Fibroblast of lung (primary cell): ENCODE measurements at regions not wholly inside any gene's neighbourhood (a gene's known extent, or its start where the extent isn't known, plus 50 kb on each side); places are given as distances from the start of the nearest gene placed in this dataset.

Experiments
- DNase-seq, 2 donors: peaks; one replicate each; pipeline versions ENCODE4 v3.0.0 to v3.0.0-alpha.2; 2010; ENCODE audit warnings: low read depth in 2 of 2
- H2AFZ ChIP-seq: 2 replicates; pipeline ENCODE4 v1.5.1; 2012; ENCODE audit warnings: low read length, control low read depth, inconsistent platforms
- H3K27ac ChIP-seq: 2 replicates; pipeline ENCODE4 v1.5.1; 2011; ENCODE audit warnings: low read length, control low read depth; ENCODE audit not compliant: insufficient read depth
- H3K27me3 ChIP-seq: 2 replicates; pipeline ENCODE4 v1.5.1; 2011; ENCODE audit warnings: mild to moderate bottlenecking, low read length; ENCODE audit not compliant: control insufficient read depth, insufficient read depth
- H3K36me3 ChIP-seq: 2 replicates; pipeline ENCODE4 v1.5.1; 2011; ENCODE audit warnings: low read length; ENCODE audit not compliant: control insufficient read depth, insufficient read depth
- H3K4me1 ChIP-seq: 2 replicates; pipeline ENCODE4 v1.5.1; 2011; ENCODE audit warnings: low read length; ENCODE audit not compliant: control insufficient read depth, insufficient read depth; ENCODE audit errors: extremely low read depth
- H3K4me2 ChIP-seq: 2 replicates; pipeline ENCODE4 v1.5.1; 2011; ENCODE audit warnings: low read length, control low read depth; ENCODE audit not compliant: insufficient read depth; ENCODE audit errors: extremely low read depth
- H3K4me3 ChIP-seq, 4 experiments: fragments of 200-600 bp in 1 of 4; sonication (generic) in 1 of 4; replicated peaks in 1 of 4; 2 replicates each; pipeline ENCODE4 v1.5.1; 2011 to 2016; ENCODE audit warnings: low read length in 4 of 4, low read depth in 3 of 4, mild to moderate bottlenecking in 3 of 4, control low read depth in 2 of 4, inconsistent platforms in 1 of 4, mixed read lengths in 1 of 4; ENCODE audit not compliant: insufficient read depth in 1 of 4; ENCODE audit errors: control extremely low read depth in 1 of 4
- H3K79me2 ChIP-seq: 2 replicates; pipeline ENCODE4 v1.5.1; 2012; ENCODE audit warnings: mild to moderate bottlenecking, low read length, inconsistent platforms; ENCODE audit not compliant: control insufficient read depth, insufficient read depth
- H3K9ac ChIP-seq: 2 replicates; pipeline ENCODE4 v1.5.1; 2011; ENCODE audit warnings: mild to moderate bottlenecking, low read length, control low read depth; ENCODE audit not compliant: insufficient read depth
- H3K9me3 ChIP-seq: 2 replicates; pipeline ENCODE4 v1.5.1; 2012; ENCODE audit warnings: low read depth, low read length; ENCODE audit not compliant: control insufficient read depth, insufficient read depth
- H4K20me1 ChIP-seq: 2 replicates; pipeline ENCODE4 v1.5.1; 2011; ENCODE audit warnings: low read length; ENCODE audit not compliant: control insufficient read depth, insufficient read depth; ENCODE audit errors: extremely low read depth
- EZH2 ChIP-seq: IDR thresholded peaks from 2 replicates; pipeline ENCODE4 v1.5.1; 2012; ENCODE audit warnings: low read length, control low read depth, mild to moderate bottlenecking; ENCODE audit errors: missing control alignments
- TF ChIP-seq, protein P1 (sequence below), 2 donors: IDR thresholded peaks in 1 of 2; conservative IDR thresholded peaks in 1 of 2; 1 replicate in 1 of 2; 2 replicates in 1 of 2; pipeline ENCODE4 v1.5.1; 2011 to 2012; ENCODE audit warnings: low read length in 2 of 2, control low read depth in 1 of 2, inconsistent platforms in 1 of 2, low read depth in 1 of 2, mild to moderate bottlenecking in 1 of 2

DNA sequence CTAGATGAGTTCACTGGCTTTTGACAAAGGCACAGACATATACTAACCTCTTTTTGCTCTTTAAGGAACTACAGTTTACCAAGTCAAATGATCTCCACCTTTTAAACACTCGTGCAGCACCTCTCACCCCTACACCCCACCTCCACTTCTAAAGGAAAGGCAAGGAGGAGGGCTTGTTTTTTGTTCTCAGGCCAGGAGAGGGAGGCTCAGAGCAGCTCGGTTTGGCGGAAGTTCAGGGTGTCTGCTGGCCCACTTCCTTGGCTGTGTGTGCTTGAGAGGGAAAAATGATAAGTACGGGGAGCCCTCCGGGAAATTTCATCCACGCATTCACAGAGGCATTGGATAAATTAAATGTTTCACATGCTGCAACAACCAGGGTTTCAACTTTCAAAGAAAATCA lies 667.9 kb downstream of the BCL11A start:
- TF ChIP-seq EZH2, result no peak
- TF ChIP-seq, protein P1, sequence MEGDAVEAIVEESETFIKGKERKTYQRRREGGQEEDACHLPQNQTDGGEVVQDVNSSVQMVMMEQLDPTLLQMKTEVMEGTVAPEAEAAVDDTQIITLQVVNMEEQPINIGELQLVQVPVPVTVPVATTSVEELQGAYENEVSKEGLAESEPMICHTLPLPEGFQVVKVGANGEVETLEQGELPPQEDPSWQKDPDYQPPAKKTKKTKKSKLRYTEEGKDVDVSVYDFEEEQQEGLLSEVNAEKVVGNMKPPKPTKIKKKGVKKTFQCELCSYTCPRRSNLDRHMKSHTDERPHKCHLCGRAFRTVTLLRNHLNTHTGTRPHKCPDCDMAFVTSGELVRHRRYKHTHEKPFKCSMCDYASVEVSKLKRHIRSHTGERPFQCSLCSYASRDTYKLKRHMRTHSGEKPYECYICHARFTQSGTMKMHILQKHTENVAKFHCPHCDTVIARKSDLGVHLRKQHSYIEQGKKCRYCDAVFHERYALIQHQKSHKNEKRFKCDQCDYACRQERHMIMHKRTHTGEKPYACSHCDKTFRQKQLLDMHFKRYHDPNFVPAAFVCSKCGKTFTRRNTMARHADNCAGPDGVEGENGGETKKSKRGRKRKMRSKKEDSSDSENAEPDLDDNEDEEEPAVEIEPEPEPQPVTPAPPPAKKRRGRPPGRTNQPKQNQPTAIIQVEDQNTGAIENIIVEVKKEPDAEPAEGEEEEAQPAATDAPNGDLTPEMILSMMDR (conservative IDR thresholded peaks at IDR 0.05 in 1 of 2, IDR thresholded peaks at IDR 0.05 in 1 of 2; ENCODE audit: low read depth in 1 of 2, low read length in 2 of 2), result no peak
- DNase-seq, result no peak
- no peak overlapping the region for H3K27ac ChIP-seq
- H3K36me3 ChIP-seq, result no peaks in the 10 kb centered on the region
- no peak overlapping the region for H3K4me2 ChIP-seq
- H3K79me2 ChIP-seq, result no peaks in the 10 kb centered on the region
- H3K4me3 ChIP-seq, result no peak overlapping the region
- H3K9ac ChIP-seq, result no peak overlapping the region
- H4K20me1 ChIP-seq, result no peaks in the 10 kb centered on the region
- no peak overlapping the region for H2AFZ ChIP-seq
- H3K4me1 ChIP-seq, result no peaks in the 10 kb centered on the region
- no peaks in the 10 kb centered on the region for H3K27me3 ChIP-seq
- H3K9me3 ChIP-seq, result no peaks in the 10 kb centered on the region

DNA sequence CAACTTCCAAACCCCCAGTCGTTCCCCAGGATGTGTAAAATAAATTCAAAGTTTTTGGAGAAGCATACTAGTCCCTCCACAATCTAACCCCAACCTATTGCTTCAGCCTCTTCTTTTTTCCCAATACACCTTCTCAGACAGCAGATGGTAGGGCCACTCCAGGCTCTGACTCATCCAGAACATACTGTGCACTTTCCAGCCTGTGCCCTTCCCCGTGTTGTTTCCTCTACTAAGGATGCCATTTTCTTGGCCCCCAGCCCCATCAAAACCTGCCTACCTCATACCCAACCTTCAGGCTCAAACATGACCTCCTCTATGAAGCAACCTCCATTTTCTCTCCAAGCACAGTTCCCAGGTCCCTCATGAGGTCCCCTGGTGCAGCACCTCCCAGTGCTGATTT lies 669.3 kb downstream of the BCL11A start:
- Histone ChIP-seq H3K4me2 (no peak overlapping the region), H3K27me3 (no peaks in the 10 kb centered on the region), H3K27ac (no peak overlapping the region), H3K79me2 (no peaks in the 10 kb centered on the region), H3K4me1 (no peaks in the 10 kb centered on the region), H3K9me3 (no peaks in the 10 kb centered on the region), H3K4me3 (no peak overlapping the region), H3K36me3 (no peaks in the 10 kb centered on the region), H4K20me1 (no peaks in the 10 kb centered on the region), H3K9ac (no peak overlapping the region), H2AFZ (no peak overlapping the region)
- DNase-seq, result no peak
- no peak for TF ChIP-seq EZH2
- TF ChIP-seq, protein P1 (conservative IDR thresholded peaks at IDR 0.05 in 1 of 2, IDR thresholded peaks at IDR 0.05 in 1 of 2; ENCODE audit: low read depth in 1 of 2, low read length in 2 of 2), result no peak

DNA sequence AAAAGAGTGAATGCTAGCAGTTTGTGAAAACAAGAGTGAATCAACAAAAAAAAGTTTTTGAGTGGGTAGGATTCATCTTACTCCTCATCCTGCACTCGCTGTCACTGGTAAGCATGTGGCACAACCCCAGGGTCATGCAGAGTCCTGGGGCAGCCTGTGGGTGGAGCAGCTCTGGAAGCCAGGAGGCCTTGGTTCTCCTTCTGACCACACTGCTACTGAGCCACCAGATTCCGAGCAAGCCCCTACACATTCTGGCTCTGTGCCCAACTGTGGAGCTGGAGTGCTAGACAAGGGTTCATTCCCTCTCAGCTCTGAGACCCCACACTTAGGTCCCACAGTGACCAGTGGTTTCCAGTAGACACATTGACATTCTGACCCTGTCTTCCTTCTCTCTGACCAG lies 670.6 kb downstream of the BCL11A start:
- no peak for TF ChIP-seq EZH2
- TF ChIP-seq, protein P1 (conservative IDR thresholded peaks at IDR 0.05 in 1 of 2, IDR thresholded peaks at IDR 0.05 in 1 of 2; ENCODE audit: low read depth in 1 of 2, low read length in 2 of 2), result no peak
- Histone ChIP-seq H3K9me3 (no peaks in the 10 kb centered on the region), H2AFZ (no peak overlapping the region), H3K9ac (no peak overlapping the region), H3K4me3 (no peak overlapping the region), H3K27ac (no peak overlapping the region), H3K4me1 (no peaks in the 10 kb centered on the region), H3K27me3 (no peaks in the 10 kb centered on the region), H3K36me3 (no peaks in the 10 kb centered on the region), H3K79me2 (no peaks in the 10 kb centered on the region), H4K20me1 (no peaks in the 10 kb centered on the region), H3K4me2 (no peak overlapping the region)
- no peak for DNase-seq
